Renal pelvis (tissue), 1 donor: ENCODE measurements at regions not wholly inside any gene's neighbourhood (a gene's known extent, or its start where the extent isn't known, plus 50 kb on each side); places are given as distances from the start of the nearest gene placed in this dataset.
A peak's percentile ranks its signal among the peaks of the same experiment; 100 is the strongest.
"Not testable (repeated sequence)": the region's sequence is repeated elsewhere in the genome, so short reads cannot be mapped to it uniquely, and the experiment has no call there.

Experiments
- DNase-seq: peaks from one replicate; pipeline ENCODE4 v3.0.0-alpha.2; 2013

DNA sequence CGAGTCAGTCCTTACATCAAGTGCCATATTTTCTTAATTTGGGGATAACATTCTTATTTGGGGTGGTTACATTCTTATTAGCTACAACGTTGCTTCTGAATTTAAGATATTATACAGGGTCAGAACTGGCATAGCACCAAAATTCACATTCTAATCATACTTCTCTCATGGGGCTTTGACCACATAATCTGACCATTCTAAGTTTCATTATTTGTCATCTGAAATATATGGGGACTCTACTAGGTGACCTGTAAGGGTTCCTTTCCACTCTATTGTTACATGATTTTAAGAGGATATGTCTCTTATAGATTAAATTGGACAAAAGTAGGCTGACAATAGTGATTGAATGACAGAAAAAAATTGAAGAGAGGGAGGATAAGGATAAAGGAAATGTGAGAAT is 536.5 kb downstream of the KCTD12 start:
- DNase-seq = no peak

DNA sequence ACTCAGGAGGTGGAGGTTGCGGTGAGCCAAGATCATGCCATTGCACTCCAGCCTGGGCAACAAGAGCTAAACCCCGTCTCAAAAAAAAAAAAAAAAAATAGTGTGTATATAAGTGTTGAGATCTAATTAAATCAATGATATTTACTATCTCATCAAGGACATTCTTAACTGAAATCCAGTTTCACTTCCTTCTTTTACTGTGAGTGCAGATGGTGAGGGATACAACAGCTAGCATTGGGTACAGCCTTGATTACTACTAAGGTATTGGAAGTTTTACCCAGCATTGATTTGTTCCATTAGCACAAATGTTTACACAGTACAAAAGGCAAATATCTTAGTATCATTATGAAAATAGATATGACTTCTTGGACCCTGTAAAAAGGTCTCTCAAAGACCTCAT is 546.6 kb downstream of the KCTD12 start:
- DNase-seq = no peak

GRCh38 chr13:76338003-76338402 is 548.2 kb downstream of the KCTD12 start:
- no peak for DNase-seq

DNA sequence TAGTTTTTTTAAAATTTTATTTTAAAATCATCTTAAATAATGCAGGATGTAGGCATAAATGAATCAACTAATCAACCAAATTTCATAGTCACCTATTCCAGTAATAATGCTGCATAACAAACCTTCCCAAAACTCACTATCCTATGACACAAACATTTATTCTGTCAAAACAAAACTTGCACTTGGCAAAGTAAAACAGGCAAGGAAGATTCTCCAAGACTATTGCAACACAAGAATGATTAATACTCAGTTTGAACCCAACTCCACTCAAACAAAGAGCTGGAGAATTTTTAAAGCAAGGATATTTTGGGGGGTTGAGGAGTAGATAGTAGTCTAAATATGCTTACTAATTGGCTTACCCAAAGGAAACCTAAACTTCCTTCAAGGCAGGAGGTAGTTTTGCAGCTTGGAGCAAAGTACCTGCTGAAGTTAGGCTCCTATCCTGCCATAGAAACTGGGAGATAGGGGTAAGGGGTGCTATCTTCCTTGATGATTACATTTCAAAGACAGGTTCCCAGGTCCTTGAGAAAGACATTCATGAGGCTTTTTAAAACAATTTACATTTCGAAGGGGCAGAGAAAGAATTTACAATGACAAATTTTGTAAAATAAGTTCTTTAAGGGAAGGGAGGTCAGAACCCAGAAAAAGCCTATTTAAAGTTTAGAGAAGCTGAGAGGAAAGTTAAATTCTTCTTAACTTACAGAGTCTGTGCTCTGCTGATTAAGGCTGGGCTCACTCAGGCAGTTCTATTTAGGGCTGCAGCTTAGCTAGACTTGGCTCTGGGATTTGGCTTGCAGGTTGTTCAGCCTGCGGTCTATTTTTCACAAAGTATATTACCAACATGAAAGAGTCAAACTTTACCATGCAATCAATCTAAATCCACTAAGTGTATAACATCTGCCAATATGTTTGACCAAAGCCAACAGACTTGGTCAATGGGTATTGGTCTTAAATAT is 549.0 kb downstream of the KCTD12 start:
- no peak for DNase-seq

- no peak for DNase-seq
Measured at GRCh38 chr13:76335463-76335862, 550.7 kb downstream of the KCTD12 start.

DNA sequence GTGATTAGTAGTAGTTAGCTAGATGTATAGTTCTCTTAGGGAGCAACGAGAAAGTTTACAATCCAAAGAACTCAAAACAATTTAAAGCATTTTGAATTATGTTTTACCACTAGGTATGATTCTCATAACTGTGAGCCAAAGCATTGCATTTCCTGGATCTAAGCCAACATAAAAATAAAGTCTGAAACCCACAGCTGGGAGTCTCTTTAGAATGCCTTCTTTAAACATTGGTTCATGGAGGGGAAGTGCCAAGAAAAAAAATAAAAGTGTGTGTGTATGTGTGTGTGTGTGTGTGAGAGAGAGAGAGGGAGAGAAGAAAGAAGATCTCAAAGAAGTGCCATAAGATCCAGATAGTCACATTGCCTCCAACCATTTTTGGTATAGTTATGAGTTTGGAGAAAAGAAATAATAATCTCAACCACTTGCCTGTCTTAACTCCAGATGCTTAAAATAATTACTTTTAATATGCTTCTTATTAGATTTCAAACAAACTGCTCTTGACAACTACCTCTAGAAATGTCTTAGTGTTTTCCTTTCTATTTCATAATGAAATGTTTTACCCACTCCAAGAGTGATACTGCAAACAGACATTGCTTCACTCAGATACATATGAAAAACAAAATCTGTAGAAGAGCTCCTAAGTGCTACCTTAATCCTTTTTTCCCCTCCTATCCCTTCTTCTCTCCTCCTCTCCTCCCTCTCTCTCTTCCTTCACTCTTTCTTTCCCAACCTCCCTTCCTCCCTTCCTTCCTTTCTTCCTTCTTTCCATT is 554.1 kb downstream of the KCTD12 start:
- DNase-seq = no peak

- DNase-seq = no peak
Measured at GRCh38 chr13:76330761-76331160, 555.4 kb downstream of the KCTD12 start.

- DNase-seq = no peak
Measured at GRCh38 chr13:76329866-76330580, 556.2 kb downstream of the KCTD12 start.

- no peak for DNase-seq
Measured at GRCh38 chr13:76329004-76329403, 557.2 kb downstream of the KCTD12 start.

GRCh38 chr13:76326343-76326742 is 559.9 kb downstream of the KCTD12 start:
- no peak for DNase-seq

DNA sequence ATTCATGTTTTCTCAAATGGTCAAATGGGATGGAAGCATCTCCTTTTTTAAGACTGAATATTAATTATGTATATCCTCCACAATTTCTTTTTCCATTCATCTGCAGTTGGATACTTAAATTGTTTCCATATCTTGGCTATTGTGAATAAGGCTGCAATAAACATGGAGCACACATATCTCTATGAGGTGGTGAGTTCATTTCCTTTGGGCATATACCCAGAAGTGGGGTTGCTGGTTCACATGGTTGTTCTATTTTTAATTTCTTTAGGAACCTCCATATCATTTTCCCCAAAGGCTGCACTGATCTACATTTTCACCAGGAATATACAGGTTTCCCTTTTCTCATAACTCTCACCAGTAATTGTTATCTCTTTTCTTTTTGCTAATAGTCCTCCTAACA is 566.3 kb downstream of the KCTD12 start:
- DNase-seq = no peak

- no peak for DNase-seq
Measured at GRCh38 chr13:76316998-76317527, 569.1 kb downstream of the KCTD12 start.

- DNase-seq = no peak
Measured at GRCh38 chr13:76314495-76314894, 571.7 kb downstream of the KCTD12 start.

- peak; percentile 27 for DNase-seq
Measured at GRCh38 chr13:76307142-76307541, 579.1 kb downstream of the KCTD12 start.

GRCh38 chr13:76300688-76301087 is 585.5 kb downstream of the KCTD12 start:
- no peak for DNase-seq

GRCh38 chr13:76297331-76297730 is 588.9 kb downstream of the KCTD12 start:
- DNase-seq = no peak

GRCh38 chr13:76296751-76297150 is 589.5 kb downstream of the KCTD12 start:
- no peak for DNase-seq

- not testable (repeated sequence) for DNase-seq
Measured at GRCh38 chr13:76295020-76295419, 591.2 kb downstream of the KCTD12 start.

DNA sequence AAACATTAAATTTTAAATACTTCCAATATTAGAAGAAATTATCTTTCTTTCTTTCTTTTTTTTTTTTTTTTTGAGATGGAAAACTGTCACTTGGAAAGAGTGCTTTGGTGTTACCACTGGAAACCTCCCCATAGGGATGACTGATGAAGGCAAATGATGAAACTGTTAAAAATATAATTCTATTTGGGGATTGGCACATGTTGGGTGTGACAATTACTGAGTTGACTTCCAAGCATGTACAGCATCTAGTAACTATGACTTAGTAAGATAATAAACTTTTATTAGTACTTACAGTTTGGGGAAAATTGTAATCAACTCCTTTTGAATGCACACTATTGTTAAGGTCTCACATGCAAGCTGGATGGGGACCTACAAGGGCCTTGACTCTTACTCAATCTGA is 592.5 kb downstream of the KCTD12 start:
- DNase-seq = no peak

GRCh38 chr13:76293346-76293745 is 592.9 kb downstream of the KCTD12 start:
- no peak for DNase-seq

GRCh38 chr13:76292726-76293125 is 593.5 kb downstream of the KCTD12 start:
- no peak for DNase-seq

- no peak for DNase-seq
Measured at GRCh38 chr13:76292031-76292430, 594.2 kb downstream of the KCTD12 start.
